Duodenal mucosa (tissue), 2 donors: ENCODE measurements at regions not wholly inside any gene's neighbourhood (a gene's known extent, or its start where the extent isn't known, plus 50 kb on each side); places are given as distances from the start of the nearest gene placed in this dataset.
"Not testable (repeated sequence)": the region's sequence is repeated elsewhere in the genome, so short reads cannot be mapped to it uniquely, and the experiment has no call there.

Source experiments
- H3K27ac ChIP-seq: one replicate; pipeline ENCODE4 v1.7.0; 2013; ENCODE audit warnings: low read depth, low read length
- H3K27me3 ChIP-seq, 2 donors: one replicate each; pipeline ENCODE4 v1.7.0; 2013; ENCODE audit warnings: low read length in 2 of 2, control low read depth in 1 of 2; ENCODE audit not compliant: insufficient read depth in 2 of 2, control insufficient read depth in 1 of 2
- H3K36me3 ChIP-seq, 2 donors: one replicate each; pipeline ENCODE4 v1.7.0; 2013; ENCODE audit warnings: low read length in 2 of 2, control low read depth in 1 of 2; ENCODE audit not compliant: insufficient read depth in 2 of 2, control insufficient read depth in 1 of 2
- H3K4me1 ChIP-seq, 2 donors: one replicate each; pipeline ENCODE4 v1.7.0; 2013; ENCODE audit warnings: low read length in 2 of 2, control low read depth in 1 of 2; ENCODE audit not compliant: insufficient read depth in 2 of 2, control insufficient read depth in 1 of 2
- H3K4me3 ChIP-seq, 2 donors: one replicate each; pipeline ENCODE4 v1.7.0; 2013; ENCODE audit warnings: low read length in 2 of 2, low read depth in 1 of 2
- H3K9ac ChIP-seq, 2 donors: one replicate each; pipeline ENCODE4 v1.7.0; 2013; ENCODE audit warnings: low read length in 2 of 2, low read depth in 1 of 2
- H3K9me3 ChIP-seq, 2 donors: one replicate each; pipeline ENCODE4 v1.7.0; 2013; ENCODE audit warnings: low read length in 2 of 2, control low read depth in 1 of 2; ENCODE audit not compliant: control insufficient read depth in 1 of 2

DNA sequence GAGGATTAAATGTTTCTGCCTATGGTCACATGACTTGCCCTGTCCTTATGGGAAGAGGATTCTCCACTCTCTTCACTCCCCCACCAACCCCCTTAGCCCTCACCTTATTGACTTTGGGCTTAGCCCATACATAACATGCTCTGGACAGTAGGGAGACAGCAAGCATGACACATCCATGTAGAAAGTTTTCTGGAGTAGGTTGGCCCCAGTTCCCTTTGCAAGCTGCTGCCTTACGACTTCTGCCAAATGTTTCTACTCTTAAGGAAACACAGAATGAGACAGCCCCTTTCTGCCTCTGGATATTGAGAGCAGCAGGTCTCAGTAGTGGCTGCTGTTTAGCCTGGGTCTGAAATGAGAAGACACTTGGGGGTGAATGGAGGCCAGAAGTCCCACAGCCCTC is 282.2 kb downstream of the MAP2K6 start:
- Histone ChIP-seq H3K9ac (no peak overlapping the region), H3K27ac (no peak overlapping the region), H3K36me3 (no peaks in the 10 kb centered on the region), H3K4me1 (no peaks in the 10 kb centered on the region), H3K4me3 (no peak overlapping the region), H3K27me3 (no peaks in the 10 kb centered on the region), H3K9me3 (peaks cover 4 to 21% of the 10 kb centered on the region in 2 donors)

DNA sequence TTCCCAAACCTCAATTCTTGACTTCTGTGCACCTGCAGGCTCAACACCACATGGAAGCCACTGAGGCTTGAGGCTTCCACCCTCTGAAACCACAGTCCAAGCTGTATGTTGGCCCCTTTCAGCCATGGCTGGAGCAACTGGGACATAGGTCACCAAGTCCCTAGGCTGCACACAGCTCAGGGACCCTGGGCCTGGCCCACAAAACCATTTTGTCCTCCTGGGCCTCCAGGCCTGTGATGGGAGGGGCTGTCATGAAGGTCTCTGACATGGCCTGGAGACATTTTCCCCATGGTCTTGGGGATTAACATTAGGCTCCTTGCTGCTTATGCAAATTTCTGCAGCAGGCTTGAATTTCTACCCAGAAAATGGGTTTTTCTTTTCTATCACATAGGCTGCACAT is 283.9 kb downstream of the MAP2K6 start:
- H3K27ac ChIP-seq, H3K36me3 ChIP-seq: not testable (repeated sequence)

DNA sequence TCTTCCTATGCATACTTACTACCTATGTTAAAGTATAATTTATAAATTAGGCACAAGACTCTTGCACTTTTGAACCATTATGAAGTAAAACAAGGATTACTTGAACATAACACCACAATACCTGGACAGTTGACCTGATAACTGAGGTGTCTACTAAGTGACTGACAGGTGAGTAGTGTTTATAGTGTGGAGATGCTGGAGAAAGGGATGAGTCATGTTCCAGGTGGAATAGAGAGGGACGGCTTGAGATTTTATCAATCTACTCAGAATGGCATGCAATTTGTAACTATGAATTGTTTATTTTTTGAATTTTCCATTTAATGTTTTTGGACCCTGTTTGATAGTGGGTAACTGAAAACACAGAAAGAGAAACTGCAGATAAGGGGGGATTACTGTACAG is 287.6 kb downstream of the MAP2K6 start:
- peaks cover 4 to 21% of the 10 kb centered on the region in 2 donors for H3K9me3 ChIP-seq
- H3K36me3 ChIP-seq, result no peaks in the 10 kb centered on the region
- H3K4me1 ChIP-seq, result no peaks in the 10 kb centered on the region
- H3K27ac ChIP-seq, result no peak overlapping the region
- no peaks in the 10 kb centered on the region for H3K27me3 ChIP-seq
- no peak overlapping the region for H3K4me3 ChIP-seq
- H3K9ac ChIP-seq, result no peak overlapping the region

More for the DNA sequence above, 283.9 kb downstream of the MAP2K6 start:
- H3K4me3 ChIP-seq, H3K27me3 ChIP-seq, H3K4me1 ChIP-seq, H3K9ac ChIP-seq: not testable (repeated sequence)
- H3K9me3 ChIP-seq, result peaks cover 4 to 21% of the 10 kb centered on the region in 2 donors

DNA sequence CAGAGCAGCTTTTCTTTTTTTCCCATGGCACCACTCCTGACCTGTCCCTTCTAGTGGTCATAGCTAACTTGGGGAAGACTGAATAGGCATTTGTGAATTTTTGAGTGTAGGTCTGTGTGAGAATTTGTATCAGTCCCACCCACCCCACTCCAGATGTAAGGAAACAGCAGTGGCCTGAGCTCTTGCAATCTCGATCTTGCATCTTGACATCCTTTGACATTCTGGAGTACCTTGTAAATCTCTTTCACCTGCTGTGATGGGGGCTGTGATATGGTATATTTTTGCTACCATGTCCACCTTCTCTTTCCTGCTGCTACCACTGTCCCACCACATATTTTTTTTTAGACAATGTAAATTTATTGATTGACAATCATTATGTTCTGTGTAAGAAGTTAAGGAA is 289.3 kb downstream of the MAP2K6 start:
- no peaks in the 10 kb centered on the region for H3K27me3 ChIP-seq
- no peak overlapping the region for H3K9ac ChIP-seq
- no peak overlapping the region for H3K27ac ChIP-seq
- peaks cover 0 to 10% of the 10 kb centered on the region in 2 donors for H3K9me3 ChIP-seq
- H3K4me3 ChIP-seq, result no peak overlapping the region
- no peaks in the 10 kb centered on the region for H3K36me3 ChIP-seq
- no peaks in the 10 kb centered on the region for H3K4me1 ChIP-seq

DNA sequence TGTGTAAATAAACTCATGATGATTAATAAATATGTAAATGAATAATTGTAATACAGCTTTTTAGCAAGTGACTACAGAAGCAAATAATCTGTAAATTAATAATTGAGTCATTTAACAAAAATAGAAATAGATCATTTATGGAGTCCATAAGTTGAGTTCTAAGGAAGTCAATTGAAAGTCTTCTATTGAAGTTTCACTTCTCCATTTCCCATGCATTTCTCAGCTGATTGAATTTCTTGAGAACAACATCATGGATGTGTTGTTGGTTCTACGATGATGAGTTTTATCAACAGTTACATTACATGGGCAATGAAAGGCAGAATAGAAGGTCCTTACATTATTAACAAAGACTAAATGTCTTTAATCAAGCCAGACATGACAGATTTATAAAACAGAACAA is 290.4 kb downstream of the MAP2K6 start:
- Histone ChIP-seq H3K27ac (no peak overlapping the region), H3K9ac (no peak overlapping the region), H3K27me3 (no peaks in the 10 kb centered on the region), H3K9me3 (no peaks in the 10 kb centered on the region), H3K36me3 (no peaks in the 10 kb centered on the region), H3K4me1 (no peaks in the 10 kb centered on the region), H3K4me3 (no peak overlapping the region)

DNA sequence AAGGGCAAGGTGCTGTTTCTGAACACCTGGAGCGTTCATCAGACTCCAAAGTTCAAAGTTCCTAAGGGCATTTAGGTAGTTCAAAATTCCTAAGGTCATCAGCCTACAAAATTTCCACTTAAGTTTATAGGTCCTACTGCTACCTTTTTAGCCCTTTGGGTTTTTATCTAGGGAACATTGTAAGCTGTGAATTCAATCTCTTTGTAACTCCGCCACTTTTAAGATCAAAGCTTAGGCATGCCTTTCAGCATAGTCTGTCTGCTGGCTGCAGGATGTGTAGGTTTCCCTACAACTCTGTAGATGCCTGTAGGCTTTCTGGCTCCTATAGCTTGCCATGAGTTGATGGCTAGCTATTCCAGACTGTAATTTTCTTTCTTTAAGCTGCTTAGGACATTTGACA is 291.6 kb downstream of the MAP2K6 start:
- Histone ChIP-seq H3K4me1 (no peaks in the 10 kb centered on the region), H3K36me3 (no peaks in the 10 kb centered on the region), H3K27me3 (no peaks in the 10 kb centered on the region), H3K4me3 (no peak overlapping the region), H3K9ac (no peak overlapping the region), H3K9me3 (no peaks in the 10 kb centered on the region), H3K27ac (no peak overlapping the region)

DNA sequence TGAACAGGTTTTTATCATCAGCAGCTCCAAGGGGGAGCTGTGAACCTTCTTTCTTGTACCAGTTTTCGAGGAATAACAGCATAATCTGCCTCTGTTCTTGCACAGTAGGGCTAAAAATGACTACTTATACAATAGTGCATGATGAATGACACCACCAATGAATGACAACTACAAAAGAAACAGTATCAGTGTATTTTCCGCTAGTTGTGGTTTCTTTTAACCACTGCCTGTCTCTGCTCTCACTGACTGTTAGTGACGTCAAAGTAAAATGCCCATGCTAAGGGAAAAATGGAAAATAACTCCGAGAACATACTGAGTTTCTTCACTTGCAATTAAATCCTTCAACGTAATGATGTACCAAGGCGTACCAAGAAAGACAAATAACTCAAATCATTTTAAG is 294.9 kb downstream of the MAP2K6 start:
- no peak overlapping the region for H3K27ac ChIP-seq
- H3K27me3 ChIP-seq, result no peaks in the 10 kb centered on the region
- no peak overlapping the region for H3K9ac ChIP-seq
- no peaks in the 10 kb centered on the region for H3K9me3 ChIP-seq
- H3K36me3 ChIP-seq, result no peaks in the 10 kb centered on the region
- no peaks in the 10 kb centered on the region for H3K4me1 ChIP-seq
- H3K4me3 ChIP-seq, result no peak overlapping the region

DNA sequence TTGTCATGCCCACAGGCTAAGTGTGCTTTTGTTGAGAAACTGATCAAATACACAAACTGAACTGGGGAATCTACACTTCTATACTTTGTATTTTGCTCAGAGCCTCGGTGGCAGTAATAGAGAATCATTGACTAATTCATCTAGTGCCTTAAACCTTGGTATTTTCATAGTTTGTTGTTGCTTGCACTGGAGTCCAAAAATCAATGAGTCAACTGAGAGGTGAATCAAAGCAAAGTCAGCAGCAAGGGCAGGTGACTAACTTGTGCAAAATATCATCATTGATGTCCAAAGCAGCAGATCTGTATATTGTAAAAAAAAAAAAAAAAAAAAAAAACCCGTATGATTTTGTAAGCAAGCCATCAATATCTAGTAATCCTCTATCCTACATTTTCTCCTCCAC is 296.4 kb downstream of the MAP2K6 start:
- Histone ChIP-seq H3K36me3 (no peaks in the 10 kb centered on the region), H3K9ac (no peak overlapping the region), H3K9me3 (no peaks in the 10 kb centered on the region), H3K27ac (no peak overlapping the region), H3K4me3 (no peak overlapping the region), H3K27me3 (no peaks in the 10 kb centered on the region), H3K4me1 (no peaks in the 10 kb centered on the region)

DNA sequence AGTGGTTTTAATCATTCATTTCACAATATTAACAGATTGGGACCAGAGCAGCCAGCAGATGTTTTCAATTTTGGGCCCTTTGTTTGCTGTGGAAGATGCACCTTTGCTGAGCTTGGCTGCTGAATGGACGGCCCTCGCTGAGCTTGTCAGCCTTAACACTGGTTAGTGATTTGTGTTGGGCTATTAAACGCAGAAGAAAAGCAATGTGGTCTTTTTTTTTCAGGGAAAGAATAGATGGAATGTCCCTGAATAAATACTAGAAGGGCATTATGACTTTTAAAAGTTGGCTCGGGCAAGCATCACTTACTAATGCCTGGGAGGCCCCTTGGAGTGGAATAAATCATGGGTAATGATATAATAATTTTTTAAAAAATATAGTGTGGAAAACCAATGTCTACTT is 297.0 kb downstream of the MAP2K6 start:
- Histone ChIP-seq H3K9ac (no peak overlapping the region), H3K4me1 (no peaks in the 10 kb centered on the region)

DNA sequence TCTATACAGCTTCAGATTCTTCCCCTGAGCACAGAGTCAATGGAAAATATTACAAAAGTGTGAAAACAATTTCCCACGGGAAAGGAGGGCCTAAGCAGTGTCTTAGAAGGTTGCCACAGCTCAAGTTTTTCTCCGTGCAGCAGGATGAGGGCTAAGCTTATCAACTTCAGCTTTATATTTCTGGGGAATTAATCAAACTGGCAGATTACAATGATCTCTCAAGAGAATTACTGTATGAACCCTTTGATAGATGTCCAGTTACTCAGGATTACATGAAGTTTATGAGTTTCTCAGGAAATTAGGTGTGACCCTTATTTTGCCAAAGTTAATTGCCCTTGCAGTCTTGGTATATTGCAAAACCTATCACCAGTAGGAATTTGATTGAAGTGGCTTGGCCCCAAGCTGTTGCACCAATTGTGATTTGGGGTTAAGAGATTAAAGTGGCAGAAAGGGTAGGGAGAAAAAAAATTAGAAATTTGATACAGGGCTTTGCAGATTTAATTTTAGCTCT is 298.4 kb downstream of the MAP2K6 start:
- no peak overlapping the region for H3K9ac ChIP-seq
- H3K9me3 ChIP-seq, result no peaks in the 10 kb centered on the region
- H3K4me1 ChIP-seq, result no peaks in the 10 kb centered on the region
- no peaks in the 10 kb centered on the region for H3K36me3 ChIP-seq
- no peaks in the 10 kb centered on the region for H3K27me3 ChIP-seq
- no peak overlapping the region for H3K4me3 ChIP-seq
- no peak overlapping the region for H3K27ac ChIP-seq

More for the DNA sequence above, 297.0 kb downstream of the MAP2K6 start:
- no peak overlapping the region for H3K4me3 ChIP-seq
- H3K36me3 ChIP-seq, result no peaks in the 10 kb centered on the region
- H3K27me3 ChIP-seq, result no peaks in the 10 kb centered on the region
- no peaks in the 10 kb centered on the region for H3K9me3 ChIP-seq
- H3K27ac ChIP-seq, result no peak overlapping the region

DNA sequence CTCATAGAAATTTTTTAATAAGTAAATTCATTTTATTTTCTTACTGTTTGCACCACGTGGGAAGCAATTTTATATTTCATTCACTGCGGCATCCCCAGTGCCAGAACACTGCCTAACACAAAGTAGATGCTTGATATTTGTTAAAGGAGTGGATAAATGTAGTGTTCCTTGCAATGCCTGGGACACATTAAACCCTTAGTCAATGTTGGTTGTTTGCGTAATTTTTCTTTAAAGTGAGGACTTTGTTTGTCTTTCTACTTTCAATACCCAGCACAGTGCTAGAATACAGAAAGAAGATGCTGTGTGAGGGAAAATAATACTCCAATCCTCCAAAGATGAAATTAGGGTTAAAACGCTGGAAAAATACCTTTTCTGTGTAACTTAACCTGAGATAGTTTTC is 299.3 kb downstream of the MAP2K6 start:
- no peaks in the 10 kb centered on the region for H3K9me3 ChIP-seq
- H3K36me3 ChIP-seq, result no peaks in the 10 kb centered on the region
- no peaks in the 10 kb centered on the region for H3K4me1 ChIP-seq
- no peak overlapping the region for H3K4me3 ChIP-seq
- H3K9ac ChIP-seq, result no peak overlapping the region
- H3K27ac ChIP-seq, result no peak overlapping the region
- no peaks in the 10 kb centered on the region for H3K27me3 ChIP-seq
